ENCODE measurements at regions not wholly inside any gene's neighbourhood (a gene's known extent, or its start where the extent isn't known, plus 50 kb on each side); places are given as distances from the start of the nearest gene placed in this dataset.

DNA sequence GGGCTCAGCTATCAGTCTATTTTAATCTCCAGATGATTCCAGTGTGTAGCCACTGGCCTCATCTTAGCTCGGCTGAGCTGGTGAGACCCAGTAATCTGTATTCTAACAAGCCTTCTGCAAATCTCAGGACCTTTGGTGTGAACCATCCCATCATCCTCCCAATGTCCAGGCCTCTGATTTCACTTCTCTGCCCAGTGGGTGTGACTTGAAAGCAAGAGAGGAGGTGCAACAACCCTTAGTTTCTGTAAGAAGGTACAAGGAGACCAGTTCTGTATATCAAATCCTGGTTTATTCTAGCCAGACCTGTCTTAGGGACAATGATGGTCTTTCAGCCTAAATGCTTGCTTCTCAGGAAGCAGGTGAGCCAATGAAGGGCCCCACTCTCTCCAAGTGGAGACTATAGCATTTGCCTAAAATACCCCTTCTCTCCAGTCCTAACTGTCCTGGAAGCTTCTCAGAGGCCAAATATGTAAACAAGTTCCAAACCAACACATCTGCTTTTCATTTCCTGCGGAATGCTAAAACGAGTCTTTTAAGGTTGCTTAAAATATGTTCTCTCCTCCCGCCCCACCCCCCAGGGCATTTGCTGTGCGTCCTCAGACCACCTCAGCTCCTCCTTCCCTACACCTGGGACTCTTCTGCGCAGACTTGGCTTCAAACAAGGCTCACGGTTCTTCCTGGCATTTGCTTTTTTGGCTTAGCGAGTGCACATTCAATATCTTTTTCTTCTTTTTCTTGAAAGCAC is 78.4 kb upstream of the FUT8 start:
- no peak for TF ChIP-seq EP300 (IDR thresholded peaks at IDR 0.05)
- TF ChIP-seq, protein P1, sequence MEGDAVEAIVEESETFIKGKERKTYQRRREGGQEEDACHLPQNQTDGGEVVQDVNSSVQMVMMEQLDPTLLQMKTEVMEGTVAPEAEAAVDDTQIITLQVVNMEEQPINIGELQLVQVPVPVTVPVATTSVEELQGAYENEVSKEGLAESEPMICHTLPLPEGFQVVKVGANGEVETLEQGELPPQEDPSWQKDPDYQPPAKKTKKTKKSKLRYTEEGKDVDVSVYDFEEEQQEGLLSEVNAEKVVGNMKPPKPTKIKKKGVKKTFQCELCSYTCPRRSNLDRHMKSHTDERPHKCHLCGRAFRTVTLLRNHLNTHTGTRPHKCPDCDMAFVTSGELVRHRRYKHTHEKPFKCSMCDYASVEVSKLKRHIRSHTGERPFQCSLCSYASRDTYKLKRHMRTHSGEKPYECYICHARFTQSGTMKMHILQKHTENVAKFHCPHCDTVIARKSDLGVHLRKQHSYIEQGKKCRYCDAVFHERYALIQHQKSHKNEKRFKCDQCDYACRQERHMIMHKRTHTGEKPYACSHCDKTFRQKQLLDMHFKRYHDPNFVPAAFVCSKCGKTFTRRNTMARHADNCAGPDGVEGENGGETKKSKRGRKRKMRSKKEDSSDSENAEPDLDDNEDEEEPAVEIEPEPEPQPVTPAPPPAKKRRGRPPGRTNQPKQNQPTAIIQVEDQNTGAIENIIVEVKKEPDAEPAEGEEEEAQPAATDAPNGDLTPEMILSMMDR (IDR thresholded peaks at IDR 0.05), result no peak
- no peak for TF ChIP-seq ZFP36 (IDR thresholded peaks at IDR 0.05; ENCODE audit: borderline replicate concordance, partially characterized antibody)
- no peak for TF ChIP-seq EHMT2 (IDR thresholded peaks at IDR 0.05; ENCODE audit: low read depth)
- no peak for TF ChIP-seq POLR2A (IDR thresholded peaks at IDR 0.05; ENCODE audit: low read length)
- TF ChIP-seq RFX5 (IDR thresholded peaks at IDR 0.05), result no peak
- TF ChIP-seq ESRRA (IDR thresholded peaks at IDR 0.05; ENCODE audit: borderline replicate concordance, low read length), result no peak
- no peak for TF ChIP-seq FOSL2 (IDR thresholded peaks at IDR 0.05)
- no peak for TF ChIP-seq FOSL2 (CRISPR knock-in tag; IDR thresholded peaks at IDR 0.05)
- TF ChIP-seq, protein P2, sequence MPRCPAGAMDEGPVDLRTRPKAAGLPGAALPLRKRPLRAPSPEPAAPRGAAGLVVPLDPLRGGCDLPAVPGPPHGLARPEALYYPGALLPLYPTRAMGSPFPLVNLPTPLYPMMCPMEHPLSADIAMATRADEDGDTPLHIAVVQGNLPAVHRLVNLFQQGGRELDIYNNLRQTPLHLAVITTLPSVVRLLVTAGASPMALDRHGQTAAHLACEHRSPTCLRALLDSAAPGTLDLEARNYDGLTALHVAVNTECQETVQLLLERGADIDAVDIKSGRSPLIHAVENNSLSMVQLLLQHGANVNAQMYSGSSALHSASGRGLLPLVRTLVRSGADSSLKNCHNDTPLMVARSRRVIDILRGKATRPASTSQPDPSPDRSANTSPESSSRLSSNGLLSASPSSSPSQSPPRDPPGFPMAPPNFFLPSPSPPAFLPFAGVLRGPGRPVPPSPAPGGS (IDR thresholded peaks at IDR 0.05), result no peak
- no peak for TF ChIP-seq RAD21 (conservative IDR thresholded peaks at IDR 0.05 in 1 of 2, IDR thresholded peaks at IDR 0.05 in 1 of 2)

All from A549 (cell line).